GM19238 (cell line): ENCODE measurements at regions not wholly inside any gene's neighbourhood (a gene's known extent, or its start where the extent isn't known, plus 50 kb on each side); places are given as distances from the start of the nearest gene placed in this dataset.

Experiments
- DNase-seq: peaks from one replicate; pipeline ENCODE4 v3.0.0; 2011; ENCODE audit warnings: low spot score; ENCODE audit not compliant: insufficient read length

- no peak for DNase-seq
Observed at GRCh38 chr6:12654514-12654913, 62.1 kb upstream of the PHACTR1 start.

DNA sequence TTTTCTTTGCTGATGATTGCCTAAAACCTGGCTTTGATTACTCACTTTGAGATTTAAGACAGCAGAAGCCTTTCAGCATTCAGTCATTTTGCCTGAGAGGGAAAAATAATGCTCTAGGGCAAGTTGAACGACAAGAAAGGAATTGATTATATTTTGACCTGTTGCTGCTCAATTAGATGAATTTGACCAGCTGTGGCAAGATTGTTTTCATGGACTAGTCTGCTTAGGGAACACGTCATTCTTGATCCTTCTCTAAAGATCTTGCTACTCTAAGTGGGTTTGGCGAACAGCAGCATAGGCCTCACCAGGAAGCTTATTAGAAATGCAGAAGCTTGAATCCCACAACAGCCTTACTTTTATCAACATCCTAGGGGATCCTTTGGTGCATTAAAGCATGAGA, 59.7 kb upstream of the PHACTR1 start:
- no peak for DNase-seq

GRCh38 chr6:12657884-12658283, 58.7 kb upstream of the PHACTR1 start:
- DNase-seq = no peak

- DNase-seq = no peak
Observed at GRCh38 chr6:12661432-12662089, 55.0 kb upstream of the PHACTR1 start.
